CD4-positive, alpha-beta T cell treated with Interferon gamma for 1 hour (primary cell): ENCODE measurements at regions not wholly inside any gene's neighbourhood (a gene's known extent, or its start where the extent isn't known, plus 50 kb on each side); places are given as distances from the start of the nearest gene placed in this dataset.

ENCODE experiments used
- DNase-seq: peaks from one replicate; pipeline ENCODE4 v3.0.0-alpha.2; 2020

DNA sequence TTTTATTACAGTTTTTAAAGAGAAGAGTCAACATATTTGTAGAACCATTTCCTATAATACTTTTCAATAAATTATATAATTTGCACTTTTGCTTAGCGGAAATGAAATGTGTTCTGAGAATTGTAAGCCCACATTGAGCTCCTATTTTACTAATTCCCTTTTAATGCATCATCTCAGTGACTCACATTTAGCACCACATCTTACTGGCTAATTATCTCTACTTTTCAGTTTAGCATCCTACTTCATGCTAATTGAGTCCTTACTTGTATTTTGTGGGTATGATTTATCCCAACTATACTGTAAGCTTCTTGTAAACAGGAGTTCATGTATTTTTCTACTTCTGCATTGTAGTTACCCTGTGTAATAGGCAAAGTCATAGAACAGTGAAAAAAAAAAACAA is 67.5 kb downstream of the TMX1 start:
- DNase-seq = no peak

DNA sequence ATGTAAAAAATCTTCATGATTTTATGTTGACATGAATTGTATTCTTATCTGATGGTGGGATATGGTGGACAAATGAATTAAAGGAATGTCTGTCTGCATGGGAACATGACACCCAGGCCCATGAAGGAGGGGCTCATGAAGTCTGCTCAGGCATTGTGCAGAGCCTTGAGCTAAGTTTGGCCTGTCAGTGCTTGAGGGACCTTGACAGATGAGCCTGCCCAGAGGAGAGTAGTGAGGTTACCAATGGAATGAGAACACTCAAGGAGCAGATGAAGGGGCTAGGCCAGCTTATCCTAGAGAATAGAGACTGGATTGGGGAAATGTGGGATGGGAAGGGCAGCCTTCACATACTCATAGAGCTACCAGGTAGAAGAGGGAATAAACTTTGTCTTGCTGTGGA is 68.8 kb downstream of the TMX1 start:
- DNase-seq = no peak

DNA sequence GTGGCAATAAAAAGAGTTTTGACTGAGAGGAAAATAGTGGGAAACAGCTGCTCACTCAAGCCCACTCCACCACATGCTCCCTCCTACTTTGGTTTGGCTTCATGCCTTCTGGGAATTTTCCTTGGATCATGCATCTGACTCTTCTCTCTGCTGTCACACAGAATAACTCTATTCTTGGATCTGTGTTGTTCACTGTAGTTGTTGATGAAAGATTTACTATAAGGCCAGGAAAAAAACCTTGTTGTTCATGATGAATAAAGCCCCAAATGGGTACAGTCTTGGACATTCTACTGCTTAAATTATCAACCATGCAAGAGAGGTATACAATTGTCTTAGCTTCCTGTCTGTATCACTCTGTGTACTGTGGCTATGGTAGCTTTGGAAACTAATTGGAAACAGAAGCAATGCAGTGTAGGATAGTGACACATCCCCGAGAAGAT is 70.5 kb downstream of the TMX1 start:
- no peak for DNase-seq

DNA sequence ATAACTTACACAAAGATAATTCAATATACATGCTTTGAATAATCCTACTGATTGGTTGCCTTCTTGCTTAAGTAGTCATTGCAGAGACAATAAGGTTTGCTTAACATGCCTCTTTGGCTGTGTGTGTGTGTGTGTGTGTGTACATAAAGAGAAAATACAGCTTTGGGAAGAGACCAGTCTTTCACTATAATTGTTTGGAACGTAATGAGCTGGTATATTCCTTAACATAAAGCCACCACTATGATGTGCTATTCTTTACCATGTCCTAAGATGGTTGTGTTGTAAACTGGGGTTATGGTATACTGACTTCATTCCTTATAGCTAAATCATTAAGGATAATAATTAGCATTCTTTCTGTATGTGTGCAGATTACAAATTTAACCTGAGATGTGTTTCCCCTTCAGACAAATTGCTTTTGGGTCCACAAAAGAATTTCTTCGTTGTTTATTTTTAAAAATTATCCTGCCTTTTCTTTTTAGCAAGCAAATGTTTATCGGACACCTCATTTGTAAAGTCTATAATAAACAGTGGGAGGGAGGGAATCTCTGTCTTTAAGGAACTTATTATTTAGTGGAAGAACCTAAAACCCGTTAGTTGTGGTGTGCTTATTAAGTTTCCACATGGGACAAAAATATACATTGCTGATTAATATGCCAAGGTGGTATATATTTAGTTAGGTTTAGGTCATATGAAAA is 74.4 kb downstream of the TMX1 start:
- no peak for DNase-seq

DNA sequence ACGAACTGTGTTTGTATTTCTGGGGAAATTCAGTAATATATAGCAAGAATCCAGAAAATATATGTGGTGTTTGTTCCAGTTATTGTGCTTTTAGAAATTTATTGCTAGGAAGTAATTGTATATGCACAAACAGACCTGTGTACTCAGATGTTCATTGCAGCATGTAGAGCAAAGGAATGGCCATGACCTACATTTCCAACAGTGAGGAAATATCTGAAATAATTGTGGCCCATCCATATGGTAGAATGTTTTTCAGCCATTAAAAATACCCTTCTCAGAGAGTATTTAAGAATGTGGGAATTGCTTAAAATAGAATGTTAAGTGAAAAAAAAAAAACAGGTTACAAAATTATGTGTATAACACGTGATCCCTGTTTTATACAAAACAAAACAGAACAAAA is 77.3 kb downstream of the TMX1 start:
- DNase-seq = no peak

DNA sequence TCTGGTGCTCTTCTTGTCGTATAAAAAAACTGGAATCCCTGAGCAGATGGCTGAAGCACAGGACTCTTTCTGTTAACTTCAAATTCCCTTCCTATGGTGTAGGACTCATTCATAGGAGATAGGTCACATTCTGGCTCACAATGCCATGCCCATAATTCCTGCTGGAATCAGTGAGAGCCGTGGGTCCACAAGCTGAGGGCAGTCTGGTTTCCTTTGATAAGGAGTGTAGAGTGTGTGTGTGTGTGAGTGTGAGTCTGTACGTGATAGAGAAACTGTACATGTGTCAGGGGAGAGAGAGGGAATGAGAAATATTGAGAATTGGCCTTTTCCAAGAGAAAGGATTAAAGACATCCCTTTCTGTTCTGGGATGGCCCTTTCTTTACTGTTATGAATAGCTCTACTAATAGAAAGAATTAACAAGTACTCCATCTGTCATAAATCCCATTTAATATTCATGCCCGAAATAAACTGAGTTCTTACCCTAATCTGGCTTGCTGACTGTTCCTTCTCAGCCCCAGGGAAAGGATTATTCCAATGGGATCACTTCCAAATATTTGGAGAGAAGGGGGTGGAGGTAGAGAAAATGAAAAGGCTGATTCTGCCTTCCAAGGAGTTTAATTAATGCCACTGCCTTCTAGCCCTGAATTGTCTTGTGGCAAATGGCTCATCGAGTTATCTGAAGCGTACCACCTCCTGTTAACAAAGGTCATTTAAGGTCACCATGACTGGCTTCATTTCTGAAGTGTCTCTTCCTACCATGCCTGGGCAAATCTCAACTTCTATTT is 79.0 kb downstream of the TMX1 start:
- no peak for DNase-seq

DNA sequence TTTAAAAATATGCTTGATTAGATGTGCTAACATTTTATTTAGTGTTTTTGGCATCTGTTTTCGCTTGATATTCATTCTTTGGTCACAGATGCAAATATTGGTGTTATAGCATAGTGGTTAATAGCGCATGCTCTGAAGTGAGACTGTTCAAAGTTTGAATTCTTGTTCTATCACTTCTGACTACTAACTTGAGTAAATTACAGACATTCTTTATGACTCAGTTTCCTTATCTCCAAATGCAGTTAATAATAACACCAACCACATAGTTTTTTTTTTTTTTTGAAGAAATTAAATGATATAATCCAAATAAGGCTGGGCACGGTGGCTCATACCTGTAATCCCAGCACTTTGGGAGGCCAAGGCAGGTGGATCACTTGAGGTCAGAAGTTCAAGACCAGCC is 81.0 kb downstream of the TMX1 start:
- DNase-seq = no peak

DNA sequence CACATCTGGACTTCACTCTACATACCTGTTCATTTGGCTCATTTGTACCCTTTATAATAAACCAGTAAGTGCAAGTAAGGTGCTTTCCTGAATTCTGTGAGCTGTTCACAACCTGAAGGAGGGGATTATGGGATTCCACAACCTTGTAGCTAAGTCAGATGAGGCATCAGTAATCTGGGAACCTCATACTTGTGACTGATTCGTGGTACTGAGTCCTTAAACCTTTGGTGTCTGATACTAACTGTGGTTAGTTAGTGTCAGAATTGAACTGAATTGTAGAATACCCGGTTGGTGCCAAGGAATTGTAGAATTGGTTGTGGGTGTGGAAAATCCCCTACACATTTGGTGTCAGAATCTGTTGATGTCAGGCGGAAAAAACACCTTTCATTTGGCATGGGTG is 83.4 kb downstream of the TMX1 start:
- no peak for DNase-seq

DNA sequence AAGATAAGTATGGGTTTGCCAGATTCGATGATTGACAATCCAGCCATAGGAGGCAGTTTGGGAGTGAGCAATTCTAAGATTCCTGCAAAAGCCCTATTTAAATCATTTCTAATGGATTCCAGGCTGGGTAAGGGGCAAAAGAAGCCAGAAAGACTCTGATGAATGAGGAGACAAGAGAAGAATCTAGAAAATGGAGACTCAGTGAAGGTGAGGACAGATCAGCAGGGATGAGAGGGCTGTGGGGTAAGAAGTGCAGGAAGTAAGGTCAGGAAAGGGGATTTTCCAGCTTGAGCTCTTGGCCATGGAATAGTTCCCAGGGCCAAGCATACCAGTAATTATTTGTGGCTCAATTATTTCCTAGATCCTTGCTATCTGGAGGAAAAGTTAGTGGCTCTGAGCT is 87.3 kb downstream of the TMX1 start:
- no peak for DNase-seq

DNA sequence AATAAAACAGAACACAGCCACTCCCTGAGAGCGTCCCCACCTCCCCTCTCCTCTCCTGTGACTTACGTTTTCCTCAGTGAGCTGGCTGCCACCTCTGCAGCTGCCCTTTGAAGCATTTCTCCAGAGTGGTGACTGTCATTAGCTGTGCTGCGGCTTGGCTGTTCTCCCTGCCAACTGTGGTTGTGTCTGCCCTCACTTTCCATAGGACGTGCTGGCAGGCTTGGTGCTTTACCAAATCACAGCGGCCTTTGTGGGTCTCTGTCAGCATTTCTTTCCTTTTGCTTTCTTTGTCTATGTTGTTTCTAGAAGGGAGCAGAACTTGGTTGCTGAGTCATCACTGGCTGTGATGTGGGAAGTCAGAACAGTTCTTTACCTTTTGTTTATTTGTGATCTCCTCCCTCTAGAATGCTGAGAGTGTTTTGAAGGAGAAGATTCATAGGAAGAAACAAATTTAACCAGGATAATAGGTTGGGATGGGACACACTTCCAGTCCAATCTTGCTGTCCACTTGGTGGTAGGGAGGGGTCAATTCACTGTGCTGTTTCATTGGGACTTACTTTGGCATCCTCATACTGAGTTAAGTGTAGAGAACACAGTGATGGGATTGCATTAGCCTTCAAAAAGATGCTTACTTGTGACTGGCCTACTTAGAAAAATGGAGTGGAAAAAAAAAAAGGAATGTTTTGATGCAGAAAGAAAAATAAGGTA is 88.2 kb downstream of the TMX1 start:
- no peak for DNase-seq

DNA sequence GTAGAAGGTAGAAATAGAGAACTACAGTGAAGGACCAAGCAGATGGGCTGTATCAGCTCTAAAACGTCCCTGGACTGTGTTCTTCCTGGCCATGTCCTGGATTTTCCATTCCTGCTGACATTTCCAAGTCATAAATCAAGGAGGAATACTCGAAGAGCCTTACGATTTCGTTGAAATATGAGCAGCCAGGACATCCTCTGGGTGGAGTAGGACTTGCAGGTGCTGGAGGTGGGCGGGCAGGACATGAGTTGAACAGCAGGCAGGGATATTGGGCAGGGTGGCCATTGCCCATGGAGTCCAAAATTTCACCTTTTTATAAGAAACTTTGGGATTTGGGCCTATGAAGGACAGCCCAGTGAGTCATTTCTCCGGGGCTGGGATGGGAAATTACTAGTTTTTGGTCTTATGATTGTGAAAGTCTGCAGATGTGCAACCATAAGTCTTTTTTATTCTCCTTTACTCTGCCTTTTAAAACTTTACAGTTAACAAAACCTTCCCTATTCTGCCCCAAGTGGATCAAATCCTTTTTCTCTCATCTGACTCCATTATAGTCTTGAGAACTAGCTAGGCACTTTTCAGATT is 88.8 kb downstream of the TMX1 start:
- DNase-seq = no peak

DNA sequence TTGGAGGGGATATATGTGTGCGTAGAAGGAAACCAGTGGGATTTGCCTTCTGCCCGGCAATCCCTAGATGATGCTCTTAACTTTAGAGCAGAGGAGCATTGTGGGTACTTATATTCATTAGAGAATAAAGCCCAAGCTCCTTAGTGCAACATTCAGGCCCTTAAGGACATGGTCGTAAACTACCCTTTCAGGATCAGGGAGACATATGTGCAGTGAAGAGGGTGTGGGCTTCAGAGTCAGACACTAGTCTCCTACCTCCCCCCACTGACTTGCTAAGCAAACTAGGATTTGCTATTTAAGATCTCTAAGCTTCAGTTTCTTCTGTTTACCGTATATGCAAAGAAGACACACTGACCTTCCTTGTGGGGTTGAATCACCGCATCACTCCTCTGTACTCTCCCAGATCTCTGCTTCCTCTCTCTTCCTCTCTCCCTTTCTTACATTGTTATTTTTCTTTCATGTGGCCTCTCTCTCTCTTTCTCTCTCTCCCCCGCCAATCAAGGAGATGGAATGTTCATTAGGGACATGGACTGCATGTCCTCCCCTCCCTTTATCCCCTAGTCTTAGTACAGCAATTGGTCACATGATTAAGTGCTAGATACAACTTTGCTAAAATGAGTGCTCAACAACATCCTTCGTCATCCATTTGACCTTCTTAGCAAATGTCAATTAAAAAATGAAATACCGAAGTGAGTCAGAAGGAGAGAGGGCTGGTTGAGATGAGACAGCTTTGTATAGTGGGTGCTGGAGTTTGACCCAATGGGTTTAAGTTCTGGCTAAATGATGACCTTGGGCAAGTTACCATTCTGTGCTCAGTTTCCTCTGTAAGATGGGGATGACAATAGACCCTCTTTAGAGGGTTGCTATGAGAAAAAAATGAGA is 91.7 kb downstream of the TMX1 start:
- no peak for DNase-seq

DNA sequence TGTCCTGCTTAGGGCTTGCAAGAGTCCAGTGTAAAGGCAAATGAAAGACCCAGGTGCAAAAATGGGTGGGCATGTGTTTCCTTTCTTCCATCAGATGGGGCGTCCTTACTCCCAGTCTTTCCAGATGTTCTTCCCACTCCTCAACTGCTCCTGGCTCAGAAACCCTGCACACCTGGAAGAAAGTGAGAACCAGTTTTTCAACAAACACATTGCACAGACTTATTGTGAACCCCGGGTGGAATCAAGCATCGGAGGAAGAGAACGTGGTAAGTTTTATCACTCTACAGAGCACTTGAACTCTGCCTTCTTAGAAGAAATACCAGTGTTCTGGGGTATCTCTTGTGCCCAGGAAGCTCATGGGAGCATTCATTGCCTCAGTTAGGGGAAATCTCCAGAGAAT is 93.3 kb downstream of the TMX1 start:
- no peak for DNase-seq

DNA sequence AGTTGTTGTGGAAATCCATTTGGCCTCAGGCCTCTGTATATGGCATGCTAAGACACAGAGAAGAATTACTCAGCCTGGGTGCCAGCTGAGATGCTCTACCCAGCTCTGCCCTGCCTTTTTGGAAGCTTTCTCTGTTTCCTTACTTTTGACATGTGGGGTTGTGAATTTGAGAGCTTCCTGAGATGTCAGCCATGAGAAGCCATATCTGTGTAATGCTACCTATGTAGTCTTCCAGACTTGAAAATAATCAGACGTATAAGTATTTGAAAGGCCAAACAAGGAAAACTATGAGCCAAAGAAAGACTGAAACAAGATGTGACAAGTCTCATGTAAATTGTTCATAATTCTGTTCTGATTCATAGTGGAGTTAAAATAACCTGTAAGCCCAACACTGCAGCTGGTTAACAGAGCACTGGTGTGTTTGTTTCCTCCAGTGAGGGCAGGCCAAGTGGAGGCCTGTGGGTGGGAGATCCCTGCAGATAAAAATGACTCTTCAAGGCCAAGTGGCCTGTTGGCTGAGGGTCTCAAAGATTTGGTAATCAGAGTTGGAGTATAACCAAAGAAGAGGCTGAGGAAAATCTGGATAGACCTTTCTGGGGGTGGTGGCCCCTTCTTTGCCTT is 94.0 kb downstream of the TMX1 start:
- no peak for DNase-seq

DNA sequence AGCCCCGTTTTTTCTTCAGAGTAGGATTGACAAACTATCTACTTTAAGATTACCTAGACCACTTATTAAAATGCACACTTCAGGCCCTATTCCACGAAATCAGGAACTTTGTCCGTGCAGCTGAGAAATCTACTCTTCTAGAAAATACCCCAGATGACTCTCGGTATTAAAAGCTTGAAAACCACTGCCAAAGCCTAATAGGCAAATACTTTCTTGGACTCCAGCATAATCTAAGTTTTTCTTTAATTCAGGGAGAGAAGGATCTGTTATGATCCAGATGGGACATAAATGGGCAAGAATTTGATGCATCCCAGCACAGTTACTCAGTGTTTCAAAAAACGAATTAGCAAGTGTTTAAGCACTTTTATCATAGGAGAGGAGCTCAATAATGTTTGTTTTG is 94.5 kb downstream of the TMX1 start:
- no peak for DNase-seq

DNA sequence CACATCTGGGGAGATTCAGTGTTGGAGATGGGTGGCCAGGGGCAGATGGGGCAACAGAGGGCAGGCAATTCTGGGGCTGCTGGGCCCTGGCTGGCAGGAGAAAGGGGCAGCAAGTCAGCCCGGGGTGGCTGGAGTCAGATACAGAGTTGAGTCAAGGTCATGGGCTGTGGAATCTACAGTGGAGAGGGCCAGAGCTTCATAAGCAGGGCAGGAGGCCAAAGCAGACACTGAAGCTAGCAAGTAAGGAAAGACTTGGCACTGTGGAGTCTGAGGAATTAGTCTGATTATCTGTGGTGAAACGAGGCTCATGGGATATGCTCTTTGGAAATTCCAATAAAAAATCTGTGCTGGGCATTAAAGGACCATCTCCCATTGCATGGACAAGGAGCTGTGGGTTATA is 95.5 kb downstream of the TMX1 start:
- DNase-seq = no peak

DNA sequence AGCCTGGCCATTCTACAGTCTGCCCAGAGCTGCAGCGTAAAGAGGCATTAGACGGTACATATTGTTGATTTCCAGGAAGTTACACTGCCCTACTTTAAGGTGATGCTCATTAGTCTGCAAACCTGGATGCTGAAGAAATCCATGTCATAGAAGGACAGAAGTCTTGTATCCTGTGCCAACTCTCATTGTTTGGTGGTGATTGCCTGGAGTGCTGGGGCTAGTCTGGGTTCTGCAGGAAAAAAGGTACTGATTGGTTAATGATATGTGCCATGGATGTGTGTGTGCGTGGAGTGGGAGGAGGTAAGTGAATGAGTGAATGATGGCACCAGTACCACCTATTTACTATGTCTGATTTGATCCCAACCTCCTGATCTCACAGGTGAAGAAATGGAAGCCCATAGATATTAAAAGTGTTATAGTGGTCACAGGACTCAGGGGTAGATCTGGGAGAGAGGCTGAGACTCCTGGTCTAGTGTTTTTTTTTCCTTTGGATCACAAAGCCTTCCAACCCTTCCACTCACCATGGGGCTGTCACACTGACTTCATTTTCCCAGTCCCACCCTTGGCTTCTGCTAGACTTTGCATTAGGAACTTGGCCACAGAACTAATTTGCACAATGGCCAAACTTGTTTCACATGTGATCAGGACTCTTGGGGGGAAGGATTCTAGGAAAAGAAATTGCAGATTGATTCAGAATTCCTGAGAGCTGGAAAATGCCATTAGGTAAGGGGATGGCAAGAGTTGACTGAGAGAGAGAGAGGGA is 96.1 kb downstream of the TMX1 start:
- no peak for DNase-seq

DNA sequence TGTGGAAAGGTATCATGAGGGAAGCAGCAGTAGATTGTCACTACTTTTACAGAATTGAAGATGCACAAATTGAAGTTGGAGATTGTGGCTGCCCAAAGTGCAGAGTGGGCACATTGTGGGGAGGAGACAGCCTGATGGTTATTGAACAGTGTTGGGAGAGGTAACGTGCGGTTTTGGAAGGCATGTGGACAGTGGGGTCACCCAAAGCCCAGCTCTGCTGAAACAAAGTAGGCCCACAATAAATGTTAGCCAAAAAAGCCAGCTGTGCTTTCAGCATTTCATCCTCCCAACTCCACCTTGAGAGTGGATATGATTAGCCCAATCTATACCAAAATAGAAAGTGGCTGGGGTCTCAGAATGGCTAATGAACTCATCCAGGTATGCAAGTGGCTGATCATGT is 96.7 kb downstream of the TMX1 start:
- DNase-seq = no peak

DNA sequence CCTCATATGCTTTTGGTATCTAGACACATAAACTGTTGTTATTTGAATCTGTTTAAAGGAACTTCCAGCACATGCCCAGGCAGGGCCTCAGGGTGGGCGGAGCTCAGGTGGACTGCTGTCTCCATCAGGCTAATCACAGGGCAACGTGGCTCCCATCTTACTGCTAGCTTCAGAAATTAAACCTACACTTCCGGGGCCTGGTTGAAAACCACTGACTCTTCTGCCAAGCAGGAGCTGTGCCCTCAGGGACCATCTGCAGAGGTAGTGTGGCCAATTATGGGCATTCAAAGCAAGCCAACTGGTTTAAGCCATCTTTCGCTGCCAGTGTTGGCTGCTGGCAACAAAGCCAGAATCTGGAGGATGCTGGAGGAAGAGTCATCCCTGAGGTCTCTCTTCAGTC is 97.5 kb downstream of the TMX1 start:
- no peak for DNase-seq

DNA sequence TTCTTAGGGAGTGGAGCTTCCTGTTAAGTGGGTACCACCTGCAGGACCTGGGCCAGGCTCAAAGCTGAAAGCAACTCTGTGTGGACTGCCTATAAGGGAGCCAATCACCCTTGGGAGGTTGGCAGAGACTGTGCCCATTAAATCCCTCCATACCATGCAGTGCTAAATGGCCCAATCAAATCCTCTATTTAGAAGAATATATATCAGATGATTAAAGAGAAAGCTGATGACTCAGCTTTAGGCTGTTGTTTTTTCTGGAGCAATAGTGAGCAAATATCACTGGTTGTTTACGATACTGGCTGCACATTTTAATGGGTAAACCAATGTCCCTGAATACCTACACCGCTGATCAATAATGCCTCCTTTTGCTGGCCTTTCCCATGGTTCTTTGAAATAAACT is 101.3 kb downstream of the TMX1 start:
- DNase-seq = no peak

DNA sequence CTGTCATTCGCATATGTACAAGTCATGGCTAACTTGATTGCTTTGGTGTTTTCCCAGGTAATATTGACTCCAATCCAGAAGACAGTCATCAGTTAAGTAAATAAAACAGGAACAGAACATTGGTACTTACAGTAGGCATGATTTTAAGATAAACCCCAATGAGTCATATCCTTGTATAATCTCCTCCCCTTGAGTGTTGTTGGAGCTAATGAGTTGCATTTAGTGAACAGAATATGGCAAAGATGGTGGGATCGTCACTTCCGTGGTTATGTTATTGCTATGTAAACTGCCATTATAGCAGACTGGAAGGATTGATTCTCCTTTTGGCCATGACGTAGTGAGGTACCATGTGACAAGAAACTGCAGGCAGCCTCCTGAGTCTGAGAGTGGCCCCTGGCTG is 102.2 kb downstream of the TMX1 start:
- no peak for DNase-seq
